ENCODE measurements at regions not wholly inside any gene's neighbourhood (a gene's known extent, or its start where the extent isn't known, plus 50 kb on each side); places are given as distances from the start of the nearest gene placed in this dataset.

- H3K27ac Mint-ChIP-seq = no peak overlapping the region
- POLR2A ChIA-PET = no interaction called here
- TF ChIP-seq ZNF232 (CRISPR knock-in tag; IDR thresholded peaks at IDR 0.05) = no peak
- TF ChIP-seq ZNF317 (CRISPR knock-in tag; IDR thresholded peaks at IDR 0.05; ENCODE audit: borderline replicate concordance, low read depth) = no peak
- TF ChIP-seq MXD4 (CRISPR knock-in tag; IDR thresholded peaks at IDR 0.05; ENCODE audit: borderline replicate concordance) = no peak
- no peak for TF ChIP-seq RELA (CRISPR knock-in tag; IDR thresholded peaks at IDR 0.05; ENCODE audit: borderline replicate concordance)
- TF ChIP-seq ZNF219 (CRISPR knock-in tag; IDR thresholded peaks at IDR 0.05; ENCODE audit: borderline replicate concordance) = no peak
- no peak for TF ChIP-seq FOXP4 (CRISPR knock-in tag; IDR thresholded peaks at IDR 0.05)
- no peak for TF ChIP-seq JAZF1 (CRISPR knock-in tag; IDR thresholded peaks at IDR 0.05)
- TF ChIP-seq ESRRA (CRISPR knock-in tag; IDR thresholded peaks at IDR 0.05; ENCODE audit: borderline replicate concordance) = no peak
- no peak for TF ChIP-seq STAT6 (CRISPR knock-in tag; conservative IDR thresholded peaks at IDR 0.05; ENCODE audit: low read depth)
Observed at GRCh38 chr2:234814374-234814773, 137.4 kb upstream of the SH3BP4 start.

GRCh38 chr2:234812851-234813250 is 139.0 kb upstream of the SH3BP4 start:
- DNase-seq (ENCODE audit: low spot score) = no peak
- Mint-ChIP-seq H3K36me3 (no peaks in the 10 kb centered on the region), H3K4me1 (peaks cover 22% of the 10 kb centered on the region), H3K4me3 (no peak overlapping the region), H3K9me3 (no peaks in the 10 kb centered on the region), H3K27ac (no peak overlapping the region), H3K27me3 (ENCODE audit: low read depth) (no peaks in the 10 kb centered on the region; the same call in 1 of the 2 replicates)
- TF ChIP-seq ZMAT4 (CRISPR knock-in tag; IDR thresholded peaks at IDR 0.05) (no peak), TEAD4 (CRISPR knock-in tag; IDR thresholded peaks at IDR 0.05) (no peak), ESRRA (CRISPR knock-in tag; IDR thresholded peaks at IDR 0.05; ENCODE audit: borderline replicate concordance) (no peak), IRF2 (CRISPR knock-in tag; IDR thresholded peaks at IDR 0.05; ENCODE audit: borderline replicate concordance, low read depth) (no peak), ZNF416 (CRISPR knock-in tag; IDR thresholded peaks at IDR 0.05) (no peak), RORB (CRISPR knock-in tag; IDR thresholded peaks at IDR 0.05) (no peak), ZNF532 (CRISPR knock-in tag; IDR thresholded peaks at IDR 0.05; ENCODE audit: borderline replicate concordance) (no peak), MXD4 (CRISPR knock-in tag; IDR thresholded peaks at IDR 0.05; ENCODE audit: borderline replicate concordance) (no peak), IRF1 (CRISPR knock-in tag; IDR thresholded peaks at IDR 0.05) (no peak), AR (CRISPR knock-in tag; IDR thresholded peaks at IDR 0.05) (no peak)
- ATAC-seq = no peak
- ChIA-PET CTCF (no interaction called here), POLR2A (no interaction called here)

More at GRCh38 chr2:234814374-234814773, 137.4 kb upstream of the SH3BP4 start:
- Mint-ChIP-seq H3K9me3 (no peaks in the 10 kb centered on the region), H3K27me3 (ENCODE audit: low read depth) (no peaks in the 10 kb centered on the region; the same call in 1 of the 2 replicates), H3K4me1 (peaks cover 22% of the 10 kb centered on the region), H3K4me3 (no peak overlapping the region), H3K36me3 (no peaks in the 10 kb centered on the region)
- no peak for DNase-seq (ENCODE audit: low spot score)
- CTCF ChIA-PET = interaction anchor here (0.6 kb wide), 1 partner anchor 311 kb away, joined by 3 read pairs; no protein-coding TSS in a partner anchor
- no peak for ATAC-seq

Data from WTC11 (cell line).